HEK293 (cell line): ENCODE measurements at regions not wholly inside any gene's neighbourhood (a gene's known extent, or its start where the extent isn't known, plus 50 kb on each side); places are given as distances from the start of the nearest gene placed in this dataset.

Experiments used
- CTCF ChIA-PET: fragments of 350-600 bp; formaldehyde crosslinking; extraction: SDS; loops from one replicate; lab custom pipeline; 2021; ENCODE audit warnings: antibody characterized with exemption; lab: Yijun Ruan, JAX
- POLR2A ChIA-PET: fragments of 300-600 bp; formaldehyde crosslinking; extraction: SDS; loops from one replicate; lab custom pipeline; 2020; ENCODE audit warnings: antibody characterized with exemption, inconsistent platforms; lab: Yijun Ruan, JAX
- H3K27ac ChIP-seq: fragments of 200-500 bp; sonication (Bioruptor generic); 2 replicates; pipeline ENCODE4 v1.5.1; 2014; ENCODE audit warnings: low read depth, low read length, control low read depth, inconsistent platforms; ENCODE audit errors: extremely low read depth
- H3K36me3 ChIP-seq, 2 experiments: fragments of 200-500 bp in 1 of 2; sonication (Bioruptor generic) in 1 of 2; 1 replicate in 1 of 2; 2 replicates in 1 of 2; pipeline ENCODE4 v1.5.1; 2014 to 2017; ENCODE audit warnings: inconsistent platforms in 2 of 2, low read length in 2 of 2; ENCODE audit not compliant: control insufficient read depth in 2 of 2, insufficient read depth in 1 of 2
- H3K4me1 ChIP-seq: fragments of 200-500 bp; sonication (Bioruptor generic); 2 replicates; pipeline ENCODE4 v1.5.1; 2014; ENCODE audit warnings: mild to moderate bottlenecking, low read length, inconsistent platforms; ENCODE audit not compliant: control insufficient read depth, insufficient read depth
- H3K4me3 ChIP-seq: 2 replicates; pipeline ENCODE4 v1.5.1; 2011; ENCODE audit warnings: low read depth, mild to moderate bottlenecking, control low read depth, low read length, moderate library complexity
- H3K9me3 ChIP-seq: fragments of 200-500 bp; sonication (Bioruptor generic); 2 replicates; pipeline ENCODE4 v1.5.1; 2014; ENCODE audit warnings: low read depth, low read length, inconsistent platforms; ENCODE audit not compliant: control insufficient read depth, insufficient read depth
- GLIS1 ChIP-seq: fragments of 450-650 bp; formaldehyde crosslinking; IDR thresholded peaks from 2 replicates; pipeline ENCODE4 v1.5.1; 2016; ENCODE audit warnings: missing biosample characterization, missing genetic modification characterization
- GLIS2 ChIP-seq: fragments of 450-650 bp; formaldehyde crosslinking; IDR thresholded peaks from 2 replicates; pipeline ENCODE4 v1.5.1; 2016; ENCODE audit warnings: missing biosample characterization, missing genetic modification characterization
- IKZF3 ChIP-seq: fragments of 450-650 bp; IDR thresholded peaks from 2 replicates; pipeline ENCODE4 v1.5.0; 2018; ENCODE audit warnings: missing biosample characterization, mild to moderate bottlenecking, missing genetic modification characterization, moderate library complexity
- MZF1 ChIP-seq: fragments of 450-650 bp; formaldehyde crosslinking; IDR thresholded peaks from 2 replicates; pipeline ENCODE4 v1.5.1; 2017; ENCODE audit warnings: missing biosample characterization, missing genetic modification characterization, borderline replicate concordance
- SP3 ChIP-seq: fragments of 450-650 bp; formaldehyde crosslinking; IDR thresholded peaks from 2 replicates; pipeline ENCODE4 v1.5.1; 2016; ENCODE audit warnings: missing biosample characterization, missing genetic modification characterization
- ZNF132 ChIP-seq: fragments of 450-650 bp; formaldehyde crosslinking; IDR thresholded peaks from 2 replicates; pipeline ENCODE4 v1.5.1; 2017; ENCODE audit warnings: missing biosample characterization, missing genetic modification characterization, borderline replicate concordance
- ZNF148 ChIP-seq: fragments of 450-650 bp; formaldehyde crosslinking; IDR thresholded peaks from 2 replicates; pipeline ENCODE4 v1.5.0; 2017; ENCODE audit warnings: missing biosample characterization, missing genetic modification characterization, borderline replicate concordance
- ZNF155 ChIP-seq: fragments of 450-650 bp; formaldehyde crosslinking; IDR thresholded peaks from 2 replicates; pipeline ENCODE4 v1.5.1; 2016; ENCODE audit warnings: missing biosample characterization, missing genetic modification characterization
- ZNF174 ChIP-seq: fragments of 450-650 bp; formaldehyde crosslinking; IDR thresholded peaks from 2 replicates; pipeline ENCODE4 v1.5.0; 2017; ENCODE audit warnings: missing biosample characterization, mild to moderate bottlenecking, missing genetic modification characterization
- ZNF19 ChIP-seq: fragments of 450-650 bp; formaldehyde crosslinking; IDR thresholded peaks from 2 replicates; pipeline ENCODE4; 2016; ENCODE audit warnings: missing biosample characterization, missing genetic modification characterization, low read depth
- ZNF223 ChIP-seq: fragments of 450-650 bp; formaldehyde crosslinking; IDR thresholded peaks from 2 replicates; pipeline ENCODE4 v1.5.1; 2016; ENCODE audit warnings: missing biosample characterization, missing genetic modification characterization
- ZNF248 ChIP-seq: fragments of 450-650 bp; formaldehyde crosslinking; IDR thresholded peaks from 2 replicates; pipeline ENCODE4 v1.5.1; 2017; ENCODE audit warnings: missing biosample characterization, missing genetic modification characterization
- ZNF354C ChIP-seq: fragments of 450-650 bp; formaldehyde crosslinking; IDR thresholded peaks from 2 replicates; pipeline ENCODE4 v1.5.1; 2016; ENCODE audit warnings: missing biosample characterization, missing genetic modification characterization, low read depth, borderline replicate concordance
- ZNF404 ChIP-seq: fragments of 450-650 bp; formaldehyde crosslinking; IDR thresholded peaks from 2 replicates; pipeline ENCODE4 v1.5.1; 2017; ENCODE audit warnings: missing biosample characterization, missing genetic modification characterization
- ZNF544 ChIP-seq: fragments of 450-650 bp; formaldehyde crosslinking; IDR thresholded peaks from 2 replicates; pipeline ENCODE4 v1.5.0; 2017; ENCODE audit warnings: missing biosample characterization, missing genetic modification characterization
- ZNF560 ChIP-seq: fragments of 450-650 bp; formaldehyde crosslinking; IDR thresholded peaks from 2 replicates; pipeline ENCODE4 v1.5.1; 2017; ENCODE audit warnings: missing biosample characterization, missing genetic modification characterization, borderline replicate concordance
- ZNF580 ChIP-seq: fragments of 450-650 bp; formaldehyde crosslinking; IDR thresholded peaks from 2 replicates; pipeline ENCODE4 v1.5.1; 2016; ENCODE audit warnings: missing biosample characterization, missing genetic modification characterization
- ZNF585B ChIP-seq: fragments of 450-650 bp; formaldehyde crosslinking; IDR thresholded peaks from 2 replicates; pipeline ENCODE4 v1.5.1; 2016; ENCODE audit warnings: missing biosample characterization, missing genetic modification characterization
- ZNF843 ChIP-seq: fragments of 450-650 bp; formaldehyde crosslinking; IDR thresholded peaks from 2 replicates; pipeline ENCODE4 v1.5.1; 2016; ENCODE audit warnings: missing biosample characterization, missing genetic modification characterization
- TF ChIP-seq, protein P1 (sequence below): fragments of 450-650 bp; formaldehyde crosslinking; IDR thresholded peaks from 2 replicates; pipeline ENCODE4 v1.5.1; 2016; ENCODE audit warnings: missing biosample characterization, missing genetic modification characterization
- TF ChIP-seq, protein P2 (sequence below): fragments of 450-650 bp; formaldehyde crosslinking; IDR thresholded peaks from 2 replicates; pipeline ENCODE4 v1.5.1; 2017; ENCODE audit warnings: missing biosample characterization, missing genetic modification characterization
- TF ChIP-seq, protein P3 (sequence below): fragments of 450-650 bp; formaldehyde crosslinking; IDR thresholded peaks from 2 replicates; pipeline ENCODE4 v1.5.1; 2016; ENCODE audit warnings: missing biosample characterization, missing genetic modification characterization
- TF ChIP-seq, protein P4 (sequence below): fragments of 450-650 bp; formaldehyde crosslinking; IDR thresholded peaks from 2 replicates; pipeline ENCODE4 v1.5.1; 2016; ENCODE audit warnings: missing biosample characterization, missing genetic modification characterization
- TF ChIP-seq, protein P5 (sequence below): fragments of 450-650 bp; formaldehyde crosslinking; IDR thresholded peaks from 2 replicates; pipeline ENCODE4 v1.5.1; 2016; ENCODE audit warnings: missing biosample characterization, missing genetic modification characterization

GRCh38 chr12:89082370-89082753 lies 269.9 kb downstream of the DUSP6 start:
- TF ChIP-seq ZNF132 (no peak), SP3 (tag by site-specific recombination) (no peak), ZNF354C (tag by site-specific recombination) (no peak), ZNF223 (tag by site-specific recombination) (no peak), ZNF174 (tag by site-specific recombination) (no peak), ZNF585B (tag by site-specific recombination) (no peak), ZNF560 (tag by site-specific recombination) (no peak), IKZF3 (tag by site-specific recombination) (no peak), GLIS2 (tag by site-specific recombination) (no peak), GLIS1 (tag by site-specific recombination) (no peak)
- TF ChIP-seq, protein P1, sequence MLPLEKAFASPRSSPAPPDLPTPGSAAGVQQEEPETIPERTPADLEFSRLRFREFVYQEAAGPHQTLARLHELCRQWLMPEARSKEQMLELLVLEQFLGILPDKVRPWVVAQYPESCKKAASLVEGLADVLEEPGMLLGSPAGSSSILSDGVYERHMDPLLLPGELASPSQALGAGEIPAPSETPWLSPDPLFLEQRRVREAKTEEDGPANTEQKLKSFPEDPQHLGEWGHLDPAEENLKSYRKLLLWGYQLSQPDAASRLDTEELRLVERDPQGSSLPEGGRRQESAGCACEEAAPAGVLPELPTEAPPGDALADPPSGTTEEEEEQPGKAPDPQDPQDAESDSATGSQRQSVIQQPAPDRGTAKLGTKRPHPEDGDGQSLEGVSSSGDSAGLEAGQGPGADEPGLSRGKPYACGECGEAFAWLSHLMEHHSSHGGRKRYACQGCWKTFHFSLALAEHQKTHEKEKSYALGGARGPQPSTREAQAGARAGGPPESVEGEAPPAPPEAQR (tag by site-specific recombination) = no peak
- TF ChIP-seq, protein P2, sequence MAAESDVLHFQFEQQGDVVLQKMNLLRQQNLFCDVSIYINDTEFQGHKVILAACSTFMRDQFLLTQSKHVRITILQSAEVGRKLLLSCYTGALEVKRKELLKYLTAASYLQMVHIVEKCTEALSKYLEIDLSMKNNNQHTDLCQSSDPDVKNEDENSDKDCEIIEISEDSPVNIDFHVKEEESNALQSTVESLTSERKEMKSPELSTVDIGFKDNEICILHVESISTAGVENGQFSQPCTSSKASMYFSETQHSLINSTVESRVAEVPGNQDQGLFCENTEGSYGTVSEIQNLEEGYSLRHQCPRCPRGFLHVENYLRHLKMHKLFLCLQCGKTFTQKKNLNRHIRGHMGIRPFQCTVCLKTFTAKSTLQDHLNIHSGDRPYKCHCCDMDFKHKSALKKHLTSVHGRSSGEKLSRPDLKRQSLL (tag by site-specific recombination) = no peak
- no peaks in the 10 kb centered on the region for H3K9me3 ChIP-seq
- no peak overlapping the region for H3K27ac ChIP-seq
- no peaks in the 10 kb centered on the region for H3K4me1 ChIP-seq
- POLR2A ChIA-PET = no interaction called here
- CTCF ChIA-PET = no interaction called here
- no peaks in the 10 kb centered on the region for H3K36me3 ChIP-seq
- H3K4me3 ChIP-seq = no peak overlapping the region

- POLR2A ChIA-PET = no interaction called here
- no peak overlapping the region for H3K27ac ChIP-seq
- CTCF ChIA-PET = interaction anchor here (0.7 kb wide), 1 partner anchor 111 kb away, joined by 3 read pairs; no protein-coding TSS in a partner anchor
- H3K9me3 ChIP-seq = no peaks in the 10 kb centered on the region
- H3K4me1 ChIP-seq = no peaks in the 10 kb centered on the region
- no peak overlapping the region for H3K4me3 ChIP-seq
- H3K36me3 ChIP-seq = no peaks in the 10 kb centered on the region
- no peak for TF ChIP-seq ZNF19
- TF ChIP-seq ZNF248 (tag by site-specific recombination) = no peak
- no peak for TF ChIP-seq ZNF404 (tag by site-specific recombination)
- TF ChIP-seq, protein P3, sequence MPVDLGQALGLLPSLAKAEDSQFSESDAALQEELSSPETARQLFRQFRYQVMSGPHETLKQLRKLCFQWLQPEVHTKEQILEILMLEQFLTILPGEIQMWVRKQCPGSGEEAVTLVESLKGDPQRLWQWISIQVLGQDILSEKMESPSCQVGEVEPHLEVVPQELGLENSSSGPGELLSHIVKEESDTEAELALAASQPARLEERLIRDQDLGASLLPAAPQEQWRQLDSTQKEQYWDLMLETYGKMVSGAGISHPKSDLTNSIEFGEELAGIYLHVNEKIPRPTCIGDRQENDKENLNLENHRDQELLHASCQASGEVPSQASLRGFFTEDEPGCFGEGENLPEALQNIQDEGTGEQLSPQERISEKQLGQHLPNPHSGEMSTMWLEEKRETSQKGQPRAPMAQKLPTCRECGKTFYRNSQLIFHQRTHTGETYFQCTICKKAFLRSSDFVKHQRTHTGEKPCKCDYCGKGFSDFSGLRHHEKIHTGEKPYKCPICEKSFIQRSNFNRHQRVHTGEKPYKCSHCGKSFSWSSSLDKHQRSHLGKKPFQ = no peak
- TF ChIP-seq ZNF843 (tag by site-specific recombination) = no peak
- TF ChIP-seq ZNF544 (tag by site-specific recombination) = no peak
- no peak for TF ChIP-seq ZNF580 (tag by site-specific recombination)
- TF ChIP-seq ZNF155 (tag by site-specific recombination) = no peak
- TF ChIP-seq ZNF148 (tag by site-specific recombination) = no peak
- TF ChIP-seq, protein P4, sequence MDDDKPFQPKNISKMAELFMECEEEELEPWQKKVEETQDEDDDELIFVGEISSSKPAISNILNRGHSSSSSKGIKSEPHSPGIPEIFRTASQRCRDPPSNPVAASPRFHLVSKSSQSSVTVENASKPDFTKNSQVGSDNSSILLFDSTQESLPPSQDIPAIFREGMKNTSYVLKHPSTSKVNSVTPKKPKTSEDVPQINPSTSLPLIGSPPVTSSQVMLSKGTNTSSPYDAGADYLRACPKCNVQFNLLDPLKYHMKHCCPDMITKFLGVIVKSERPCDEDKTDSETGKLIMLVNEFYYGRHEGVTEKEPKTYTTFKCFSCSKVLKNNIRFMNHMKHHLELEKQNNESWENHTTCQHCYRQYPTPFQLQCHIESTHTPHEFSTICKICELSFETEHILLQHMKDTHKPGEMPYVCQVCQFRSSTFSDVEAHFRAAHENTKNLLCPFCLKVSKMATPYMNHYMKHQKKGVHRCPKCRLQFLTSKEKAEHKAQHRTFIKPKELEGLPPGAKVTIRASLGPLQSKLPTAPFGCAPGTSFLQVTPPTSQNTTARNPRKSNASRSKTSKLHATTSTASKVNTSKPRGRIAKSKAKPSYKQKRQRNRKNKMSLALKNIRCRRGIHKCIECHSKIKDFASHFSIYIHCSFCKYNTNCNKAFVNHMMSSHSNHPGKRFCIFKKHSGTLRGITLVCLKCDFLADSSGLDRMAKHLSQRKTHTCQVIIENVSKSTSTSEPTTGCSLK (tag by site-specific recombination) = no peak
- TF ChIP-seq, protein P5, sequence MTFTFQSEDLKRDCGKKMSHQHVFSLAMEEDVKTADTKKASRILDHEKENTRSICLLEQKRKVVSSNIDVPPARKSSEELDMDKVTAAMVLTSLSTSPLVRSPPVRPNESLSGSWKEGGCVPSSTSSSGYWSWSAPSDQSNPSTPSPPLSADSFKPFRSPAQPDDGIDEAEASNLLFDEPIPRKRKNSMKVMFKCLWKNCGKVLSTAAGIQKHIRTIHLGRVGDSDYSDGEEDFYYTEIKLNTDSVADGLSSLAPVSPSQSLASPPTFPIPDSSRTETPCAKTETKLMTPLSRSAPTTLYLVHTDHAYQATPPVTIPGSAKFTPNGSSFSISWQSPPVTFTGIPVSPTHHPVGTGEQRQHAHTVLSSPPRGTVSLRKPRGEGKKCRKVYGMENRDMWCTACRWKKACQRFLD = no peak
- TF ChIP-seq MZF1 (tag by site-specific recombination) = no peak
Measured at GRCh38 chr12:89081719-89082369, 270.5 kb downstream of the DUSP6 start.
